IMR-90 (cell line): ENCODE measurements at regions not wholly inside any gene's neighbourhood (a gene's known extent, or its start where the extent isn't known, plus 50 kb on each side); places are given as distances from the start of the nearest gene placed in this dataset.
A peak's percentile ranks its signal among the peaks of the same experiment; 100 is the strongest.

Experiments used
- CEBPB ChIP-seq: IDR thresholded peaks from 2 replicates; pipeline ENCODE4 v1.6.1; 2012; ENCODE audit warnings: low read depth, low read length, improper control_type of control experiment
- FOS ChIP-seq: fragments of 150-350 bp; IDR thresholded peaks from 2 replicates; pipeline ENCODE4 v1.6.1; 2016; ENCODE audit warnings: low read depth, low read length
- MXI1 ChIP-seq: IDR thresholded peaks from 2 replicates; pipeline ENCODE4 v1.6.1; 2012; ENCODE audit warnings: low read depth, mild to moderate bottlenecking, low read length, moderate library complexity, borderline replicate concordance
- POLR2A ChIP-seq: IDR thresholded peaks from 2 replicates; pipeline ENCODE4 v1.6.1; 2012; ENCODE audit warnings: mild to moderate bottlenecking, low read depth, low read length
- RAD21 ChIP-seq: IDR thresholded peaks from 2 replicates; pipeline ENCODE4 v1.6.1; 2012; ENCODE audit warnings: low read length, improper control_type of control experiment
- RCOR1 ChIP-seq: IDR thresholded peaks from 2 replicates; pipeline ENCODE4 v1.6.1; 2012; ENCODE audit warnings: mild to moderate bottlenecking, low read length, improper control_type of control experiment; ENCODE audit not compliant: insufficient replicate concordance
- TF ChIP-seq, protein P1 (sequence below): fragments of 150-350 bp; IDR thresholded peaks from 2 replicates; pipeline ENCODE4 v1.6.1; 2016; ENCODE audit warnings: low read depth, mild to moderate bottlenecking, low read length, moderate library complexity, borderline replicate concordance
- TF ChIP-seq, protein P2 (sequence below): conservative IDR thresholded peaks from 2 replicates; pipeline ENCODE4 v1.5.1; 2012; ENCODE audit warnings: mild to moderate bottlenecking, low read depth, low read length, improper control_type of control experiment
- TF ChIP-seq, protein P3 (sequence below): fragments of 150-350 bp; IDR thresholded peaks from 2 replicates; pipeline ENCODE4 v1.6.1; 2017; ENCODE audit warnings: mild to moderate bottlenecking, antibody characterized with exemption, low read length, low read depth

DNA sequence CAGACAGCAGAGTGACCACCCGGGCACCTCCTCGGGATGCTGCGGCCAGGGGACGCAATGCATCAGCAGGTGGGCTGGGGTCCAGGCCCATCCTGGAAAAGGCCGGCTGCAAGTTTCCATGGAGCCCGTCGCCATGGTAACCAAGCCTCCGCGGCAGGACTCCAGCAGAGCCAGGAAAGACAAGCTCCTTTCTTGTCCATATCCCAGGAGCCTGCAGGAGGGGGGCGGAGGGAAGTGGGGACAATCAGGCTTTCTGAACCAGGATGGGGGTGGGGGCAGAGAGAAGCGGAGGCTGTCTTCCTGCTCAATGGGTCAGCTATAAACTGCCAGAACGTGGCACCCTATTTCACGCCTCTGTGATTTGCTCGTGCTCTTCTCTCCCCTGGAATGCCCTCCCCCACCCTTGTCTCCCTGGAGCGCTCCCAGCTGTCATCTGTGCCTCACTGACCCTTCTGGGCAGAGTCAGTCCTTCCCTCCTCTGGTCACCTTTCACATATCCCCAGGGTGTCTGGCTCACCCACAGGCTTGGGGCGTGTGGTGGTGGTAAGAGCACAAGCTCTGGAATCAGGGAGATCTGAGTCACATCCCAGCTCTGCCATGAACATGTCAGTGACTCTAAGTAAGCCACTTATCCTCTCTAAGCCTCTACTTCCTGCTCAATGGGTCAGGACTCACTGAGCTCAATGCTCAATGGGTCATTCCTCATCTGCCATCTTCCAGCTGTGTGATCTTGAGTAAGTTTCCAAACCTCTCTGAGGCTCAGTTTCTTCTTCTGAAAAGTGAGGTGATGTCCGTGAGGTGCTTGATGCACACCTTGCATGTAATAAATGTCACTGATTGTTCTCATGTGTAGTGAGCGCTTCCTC lies 58.9 kb upstream of the LAPTM5 start:
- TF ChIP-seq, protein P1, sequence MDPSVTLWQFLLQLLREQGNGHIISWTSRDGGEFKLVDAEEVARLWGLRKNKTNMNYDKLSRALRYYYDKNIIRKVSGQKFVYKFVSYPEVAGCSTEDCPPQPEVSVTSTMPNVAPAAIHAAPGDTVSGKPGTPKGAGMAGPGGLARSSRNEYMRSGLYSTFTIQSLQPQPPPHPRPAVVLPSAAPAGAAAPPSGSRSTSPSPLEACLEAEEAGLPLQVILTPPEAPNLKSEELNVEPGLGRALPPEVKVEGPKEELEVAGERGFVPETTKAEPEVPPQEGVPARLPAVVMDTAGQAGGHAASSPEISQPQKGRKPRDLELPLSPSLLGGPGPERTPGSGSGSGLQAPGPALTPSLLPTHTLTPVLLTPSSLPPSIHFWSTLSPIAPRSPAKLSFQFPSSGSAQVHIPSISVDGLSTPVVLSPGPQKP: no peak
- TF ChIP-seq RAD21 (peak; percentile 20; the same call in 1 of the 2 replicates), POLR2A (no peak), MXI1 (0 out of 2 replicates have a peak, but pooled peaks have one; percentile 10), RCOR1 (peak; percentile 91), CEBPB (no peak), FOS (peak; percentile 66)
- TF ChIP-seq, protein P2, sequence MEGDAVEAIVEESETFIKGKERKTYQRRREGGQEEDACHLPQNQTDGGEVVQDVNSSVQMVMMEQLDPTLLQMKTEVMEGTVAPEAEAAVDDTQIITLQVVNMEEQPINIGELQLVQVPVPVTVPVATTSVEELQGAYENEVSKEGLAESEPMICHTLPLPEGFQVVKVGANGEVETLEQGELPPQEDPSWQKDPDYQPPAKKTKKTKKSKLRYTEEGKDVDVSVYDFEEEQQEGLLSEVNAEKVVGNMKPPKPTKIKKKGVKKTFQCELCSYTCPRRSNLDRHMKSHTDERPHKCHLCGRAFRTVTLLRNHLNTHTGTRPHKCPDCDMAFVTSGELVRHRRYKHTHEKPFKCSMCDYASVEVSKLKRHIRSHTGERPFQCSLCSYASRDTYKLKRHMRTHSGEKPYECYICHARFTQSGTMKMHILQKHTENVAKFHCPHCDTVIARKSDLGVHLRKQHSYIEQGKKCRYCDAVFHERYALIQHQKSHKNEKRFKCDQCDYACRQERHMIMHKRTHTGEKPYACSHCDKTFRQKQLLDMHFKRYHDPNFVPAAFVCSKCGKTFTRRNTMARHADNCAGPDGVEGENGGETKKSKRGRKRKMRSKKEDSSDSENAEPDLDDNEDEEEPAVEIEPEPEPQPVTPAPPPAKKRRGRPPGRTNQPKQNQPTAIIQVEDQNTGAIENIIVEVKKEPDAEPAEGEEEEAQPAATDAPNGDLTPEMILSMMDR: no peak
- TF ChIP-seq, protein P3, sequence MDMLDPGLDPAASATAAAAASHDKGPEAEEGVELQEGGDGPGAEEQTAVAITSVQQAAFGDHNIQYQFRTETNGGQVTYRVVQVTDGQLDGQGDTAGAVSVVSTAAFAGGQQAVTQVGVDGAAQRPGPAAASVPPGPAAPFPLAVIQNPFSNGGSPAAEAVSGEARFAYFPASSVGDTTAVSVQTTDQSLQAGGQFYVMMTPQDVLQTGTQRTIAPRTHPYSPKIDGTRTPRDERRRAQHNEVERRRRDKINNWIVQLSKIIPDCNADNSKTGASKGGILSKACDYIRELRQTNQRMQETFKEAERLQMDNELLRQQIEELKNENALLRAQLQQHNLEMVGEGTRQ: no peak
